HepG2 (cell line): ENCODE measurements at regions not wholly inside any gene's neighbourhood (a gene's known extent, or its start where the extent isn't known, plus 50 kb on each side); places are given as distances from the start of the nearest gene placed in this dataset.

Source experiments
- ASH2L ChIP-seq: fragments of 300-600, 200-600 bp; sonication (generic); IDR thresholded peaks from 2 replicates; pipeline ENCODE4 v1.7.0; 2017; ENCODE audit warnings: low read depth, mild to moderate bottlenecking, moderate library complexity, mixed read lengths, low read length; ENCODE audit not compliant: insufficient read length
- KLF6 ChIP-seq: IDR thresholded peaks from 2 replicates; pipeline ENCODE4 v1.8.0; 2016; ENCODE audit warnings: missing biosample characterization, missing genetic modification reagents
- KMT2B ChIP-seq: IDR thresholded peaks from 2 replicates; pipeline ENCODE4 v1.6.1; 2016; ENCODE audit warnings: missing genetic modification reagents, missing compliant biosample characterization
- MAFG ChIP-seq: sonication (generic); formaldehyde crosslinking; IDR thresholded peaks from 2 replicates; pipeline ENCODE4 v1.5.1; 2020; ENCODE audit warnings: mild to moderate bottlenecking, missing genetic modification reagents
- MIER3 ChIP-seq: IDR thresholded peaks from 2 replicates; pipeline ENCODE4 v1.6.1; 2016; ENCODE audit warnings: missing compliant biosample characterization, borderline replicate concordance
- PAF1 ChIP-seq: IDR thresholded peaks from 2 replicates; pipeline ENCODE4 v1.6.1; 2016; ENCODE audit warnings: missing genetic modification reagents, missing compliant biosample characterization
- RBM39 ChIP-seq: fragments of 200-400 bp; formaldehyde crosslinking; IDR thresholded peaks from one replicate; pipeline ENCODE4 v1.6.1; 2018; ENCODE audit warnings: antibody characterized with exemption, mild to moderate bottlenecking, low read depth, low read length; ENCODE audit not compliant: poor library complexity, severe bottlenecking
- SIN3B ChIP-seq: fragments of 150-350 bp; IDR thresholded peaks from 2 replicates; pipeline ENCODE4 v1.6.1; 2014; ENCODE audit warnings: low read length
- SRF ChIP-seq: IDR thresholded peaks from 2 replicates; pipeline ENCODE4 v1.6.1; 2011; ENCODE audit warnings: mild to moderate bottlenecking, low read depth, low read length, moderate library complexity
- THAP11 ChIP-seq: IDR thresholded peaks from 2 replicates; pipeline ENCODE4 v1.6.1; 2016; ENCODE audit warnings: missing biosample characterization, missing genetic modification reagents
- ZNF230 ChIP-seq: sonication (generic); formaldehyde crosslinking; IDR thresholded peaks from 2 replicates; pipeline ENCODE4 v1.4.0; 2020; ENCODE audit warnings: mild to moderate bottlenecking, missing genetic modification reagents
- ZNF720 ChIP-seq: sonication (generic); formaldehyde crosslinking; IDR thresholded peaks from 2 replicates; pipeline ENCODE4 v1.4.0; 2020; ENCODE audit warnings: missing genetic modification reagents
- ZNF737 ChIP-seq: sonication (generic); formaldehyde crosslinking; IDR thresholded peaks from 2 replicates; pipeline ENCODE4 v1.5.0; 2020; ENCODE audit warnings: missing genetic modification reagents, mild to moderate bottlenecking, borderline replicate concordance
- TF ChIP-seq, protein P1 (sequence below): sonication (generic); formaldehyde crosslinking; IDR thresholded peaks from 2 replicates; pipeline ENCODE4 v1.4.0; 2020; ENCODE audit warnings: missing genetic modification reagents
- TF ChIP-seq, protein P2 (sequence below): sonication (generic); formaldehyde crosslinking; IDR thresholded peaks from 2 replicates; pipeline ENCODE4 v1.4.0; 2020; ENCODE audit warnings: missing genetic modification reagents, borderline replicate concordance
- TF ChIP-seq, protein P3 (sequence below): sonication (generic); formaldehyde crosslinking; IDR thresholded peaks from 2 replicates; pipeline ENCODE4 v1.4.0; 2020; ENCODE audit warnings: mild to moderate bottlenecking, missing genetic modification reagents

- TF ChIP-seq, protein P1, sequence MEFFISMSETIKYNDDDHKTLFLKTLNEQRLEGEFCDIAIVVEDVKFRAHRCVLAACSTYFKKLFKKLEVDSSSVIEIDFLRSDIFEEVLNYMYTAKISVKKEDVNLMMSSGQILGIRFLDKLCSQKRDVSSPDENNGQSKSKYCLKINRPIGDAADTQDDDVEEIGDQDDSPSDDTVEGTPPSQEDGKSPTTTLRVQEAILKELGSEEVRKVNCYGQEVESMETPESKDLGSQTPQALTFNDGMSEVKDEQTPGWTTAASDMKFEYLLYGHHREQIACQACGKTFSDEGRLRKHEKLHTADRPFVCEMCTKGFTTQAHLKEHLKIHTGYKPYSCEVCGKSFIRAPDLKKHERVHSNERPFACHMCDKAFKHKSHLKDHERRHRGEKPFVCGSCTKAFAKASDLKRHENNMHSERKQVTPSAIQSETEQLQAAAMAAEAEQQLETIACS (CRISPR knock-in tag), result no peak
- TF ChIP-seq MAFG (CRISPR knock-in tag) (no peak), PAF1 (no peak), ZNF737 (0 out of 2 replicates have a peak, but pooled peaks have one; percentile 52), RBM39 (no peak), ZNF230 (CRISPR knock-in tag) (no peak), KLF6 (CRISPR knock-in tag) (no peak), ASH2L (peak; percentile 48), SRF (no peak), THAP11 (no peak; the same call in 1 of the 2 replicates), MIER3 (CRISPR knock-in tag) (0 out of 2 replicates have a peak, but pooled peaks have one; percentile 19), KMT2B (CRISPR knock-in tag) (no peak), ZNF720 (CRISPR knock-in tag) (no peak), SIN3B (no peak)
- TF ChIP-seq, protein P2, sequence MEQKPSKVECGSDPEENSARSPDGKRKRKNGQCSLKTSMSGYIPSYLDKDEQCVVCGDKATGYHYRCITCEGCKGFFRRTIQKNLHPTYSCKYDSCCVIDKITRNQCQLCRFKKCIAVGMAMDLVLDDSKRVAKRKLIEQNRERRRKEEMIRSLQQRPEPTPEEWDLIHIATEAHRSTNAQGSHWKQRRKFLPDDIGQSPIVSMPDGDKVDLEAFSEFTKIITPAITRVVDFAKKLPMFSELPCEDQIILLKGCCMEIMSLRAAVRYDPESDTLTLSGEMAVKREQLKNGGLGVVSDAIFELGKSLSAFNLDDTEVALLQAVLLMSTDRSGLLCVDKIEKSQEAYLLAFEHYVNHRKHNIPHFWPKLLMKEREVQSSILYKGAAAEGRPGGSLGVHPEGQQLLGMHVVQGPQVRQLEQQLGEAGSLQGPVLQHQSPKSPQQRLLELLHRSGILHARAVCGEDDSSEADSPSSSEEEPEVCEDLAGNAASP (CRISPR knock-in tag), result no peak; the same call in 1 of the 2 replicates
- TF ChIP-seq, protein P3, sequence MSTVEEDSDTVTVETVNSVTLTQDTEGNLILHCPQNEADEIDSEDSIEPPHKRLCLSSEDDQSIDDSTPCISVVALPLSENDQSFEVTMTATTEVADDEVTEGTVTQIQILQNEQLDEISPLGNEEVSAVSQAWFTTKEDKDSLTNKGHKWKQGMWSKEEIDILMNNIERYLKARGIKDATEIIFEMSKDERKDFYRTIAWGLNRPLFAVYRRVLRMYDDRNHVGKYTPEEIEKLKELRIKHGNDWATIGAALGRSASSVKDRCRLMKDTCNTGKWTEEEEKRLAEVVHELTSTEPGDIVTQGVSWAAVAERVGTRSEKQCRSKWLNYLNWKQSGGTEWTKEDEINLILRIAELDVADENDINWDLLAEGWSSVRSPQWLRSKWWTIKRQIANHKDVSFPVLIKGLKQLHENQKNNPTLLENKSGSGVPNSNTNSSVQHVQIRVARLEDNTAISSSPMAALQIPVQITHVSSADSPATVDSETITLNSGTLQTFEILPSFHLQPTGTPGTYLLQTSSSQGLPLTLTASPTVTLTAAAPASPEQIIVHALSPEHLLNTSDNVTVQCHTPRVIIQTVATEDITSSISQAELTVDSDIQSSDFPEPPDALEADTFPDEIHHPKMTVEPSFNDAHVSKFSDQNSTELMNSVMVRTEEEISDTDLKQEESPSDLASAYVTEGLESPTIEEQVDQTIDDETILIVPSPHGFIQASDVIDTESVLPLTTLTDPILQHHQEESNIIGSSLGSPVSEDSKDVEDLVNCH (CRISPR knock-in tag), result no peak
Measured at GRCh38 chr20:50282592-50283241, 92.1 kb downstream of the CEBPB start (continued).
